Panc1 (cell line): ENCODE measurements at regions not wholly inside any gene's neighbourhood (a gene's known extent, or its start where the extent isn't known, plus 50 kb on each side); places are given as distances from the start of the nearest gene placed in this dataset.

ENCODE experiments used
- POLR2AphosphoS5 ChIP-seq: IDR thresholded peaks from 2 replicates; pipeline ENCODE4 v1.6.1; 2012; ENCODE audit warnings: mild to moderate bottlenecking, low read depth, low read length, moderate library complexity
- SIN3A ChIP-seq: IDR thresholded peaks from 2 replicates; pipeline ENCODE4 v1.6.1; 2012; ENCODE audit warnings: low read depth, mild to moderate bottlenecking, low read length, moderate library complexity, borderline replicate concordance; ENCODE audit not compliant: insufficient read depth
- TCF7L2 ChIP-seq: IDR thresholded peaks from 2 replicates; pipeline ENCODE4 v1.6.1; 2011; ENCODE audit warnings: mild to moderate bottlenecking, low read depth, low read length, inconsistent platforms
- TF ChIP-seq, protein P1 (sequence below): fragments of 450-650 bp; IDR thresholded peaks from 2 replicates; pipeline ENCODE4 v1.5.1; 2017; ENCODE audit warnings: mild to moderate bottlenecking
- TF ChIP-seq, protein P2 (sequence below), 2 experiments: IDR thresholded peaks; 2 replicates each; pipeline ENCODE4 v1.6.1; 2011 to 2012; ENCODE audit warnings: low read depth in 2 of 2, control low read depth in 1 of 2, low read length in 1 of 2, mild to moderate bottlenecking in 1 of 2, moderate library complexity in 1 of 2; ENCODE audit not compliant: insufficient read depth in 1 of 2

GRCh38 chr5:99119326-99119725 lies 190.5 kb upstream of the CHD1 start:
- TF ChIP-seq, protein P1, sequence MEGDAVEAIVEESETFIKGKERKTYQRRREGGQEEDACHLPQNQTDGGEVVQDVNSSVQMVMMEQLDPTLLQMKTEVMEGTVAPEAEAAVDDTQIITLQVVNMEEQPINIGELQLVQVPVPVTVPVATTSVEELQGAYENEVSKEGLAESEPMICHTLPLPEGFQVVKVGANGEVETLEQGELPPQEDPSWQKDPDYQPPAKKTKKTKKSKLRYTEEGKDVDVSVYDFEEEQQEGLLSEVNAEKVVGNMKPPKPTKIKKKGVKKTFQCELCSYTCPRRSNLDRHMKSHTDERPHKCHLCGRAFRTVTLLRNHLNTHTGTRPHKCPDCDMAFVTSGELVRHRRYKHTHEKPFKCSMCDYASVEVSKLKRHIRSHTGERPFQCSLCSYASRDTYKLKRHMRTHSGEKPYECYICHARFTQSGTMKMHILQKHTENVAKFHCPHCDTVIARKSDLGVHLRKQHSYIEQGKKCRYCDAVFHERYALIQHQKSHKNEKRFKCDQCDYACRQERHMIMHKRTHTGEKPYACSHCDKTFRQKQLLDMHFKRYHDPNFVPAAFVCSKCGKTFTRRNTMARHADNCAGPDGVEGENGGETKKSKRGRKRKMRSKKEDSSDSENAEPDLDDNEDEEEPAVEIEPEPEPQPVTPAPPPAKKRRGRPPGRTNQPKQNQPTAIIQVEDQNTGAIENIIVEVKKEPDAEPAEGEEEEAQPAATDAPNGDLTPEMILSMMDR = no peak
- TF ChIP-seq POLR2AphosphoS5 (no peak), SIN3A (no peak), TCF7L2 (no peak)
- TF ChIP-seq, protein P2, sequence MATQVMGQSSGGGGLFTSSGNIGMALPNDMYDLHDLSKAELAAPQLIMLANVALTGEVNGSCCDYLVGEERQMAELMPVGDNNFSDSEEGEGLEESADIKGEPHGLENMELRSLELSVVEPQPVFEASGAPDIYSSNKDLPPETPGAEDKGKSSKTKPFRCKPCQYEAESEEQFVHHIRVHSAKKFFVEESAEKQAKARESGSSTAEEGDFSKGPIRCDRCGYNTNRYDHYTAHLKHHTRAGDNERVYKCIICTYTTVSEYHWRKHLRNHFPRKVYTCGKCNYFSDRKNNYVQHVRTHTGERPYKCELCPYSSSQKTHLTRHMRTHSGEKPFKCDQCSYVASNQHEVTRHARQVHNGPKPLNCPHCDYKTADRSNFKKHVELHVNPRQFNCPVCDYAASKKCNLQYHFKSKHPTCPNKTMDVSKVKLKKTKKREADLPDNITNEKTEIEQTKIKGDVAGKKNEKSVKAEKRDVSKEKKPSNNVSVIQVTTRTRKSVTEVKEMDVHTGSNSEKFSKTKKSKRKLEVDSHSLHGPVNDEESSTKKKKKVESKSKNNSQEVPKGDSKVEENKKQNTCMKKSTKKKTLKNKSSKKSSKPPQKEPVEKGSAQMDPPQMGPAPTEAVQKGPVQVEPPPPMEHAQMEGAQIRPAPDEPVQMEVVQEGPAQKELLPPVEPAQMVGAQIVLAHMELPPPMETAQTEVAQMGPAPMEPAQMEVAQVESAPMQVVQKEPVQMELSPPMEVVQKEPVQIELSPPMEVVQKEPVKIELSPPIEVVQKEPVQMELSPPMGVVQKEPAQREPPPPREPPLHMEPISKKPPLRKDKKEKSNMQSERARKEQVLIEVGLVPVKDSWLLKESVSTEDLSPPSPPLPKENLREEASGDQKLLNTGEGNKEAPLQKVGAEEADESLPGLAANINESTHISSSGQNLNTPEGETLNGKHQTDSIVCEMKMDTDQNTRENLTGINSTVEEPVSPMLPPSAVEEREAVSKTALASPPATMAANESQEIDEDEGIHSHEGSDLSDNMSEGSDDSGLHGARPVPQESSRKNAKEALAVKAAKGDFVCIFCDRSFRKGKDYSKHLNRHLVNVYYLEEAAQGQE (IDR thresholded peaks at IDR 0.05; ENCODE audit: insufficient read depth in 1 of 2, low read depth in 2 of 2, low read length in 1 of 2) = no peak
